ENCODE measurements at regions not wholly inside any gene's neighbourhood (a gene's known extent, or its start where the extent isn't known, plus 50 kb on each side); places are given as distances from the start of the nearest gene placed in this dataset.

DNA sequence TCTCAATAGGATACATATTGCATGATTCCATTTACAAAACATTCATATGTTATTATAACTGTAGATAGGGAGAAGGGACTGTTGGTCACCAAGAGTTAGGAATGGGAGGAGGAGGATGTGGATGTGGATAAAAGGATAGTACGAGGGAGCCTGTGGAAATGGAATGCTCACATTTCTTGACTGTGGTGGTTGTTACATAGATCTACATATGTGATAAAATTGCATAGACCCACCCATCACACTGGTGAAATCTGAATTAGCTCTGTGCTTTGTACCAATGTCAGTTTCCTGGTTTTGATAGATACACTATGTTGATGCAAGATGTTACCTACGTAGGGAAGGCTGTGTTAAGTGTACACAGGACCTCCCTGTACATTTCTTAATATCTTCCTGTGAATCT is 233.5 kb upstream of the MTPN start:
- TF ChIP-seq FOXA1 (IDR thresholded peaks at IDR 0.05) (no peak), LEF1 (IDR thresholded peaks at IDR 0.05; ENCODE audit: borderline replicate concordance) (no peak), FOXK2 (IDR thresholded peaks at IDR 0.05) (no peak), BHLHE40 (IDR thresholded peaks at IDR 0.05; ENCODE audit: borderline replicate concordance) (no peak)

Measured in HEK293T (cell line).